ENCODE measurements at regions not wholly inside any gene's neighbourhood (a gene's known extent, or its start where the extent isn't known, plus 50 kb on each side); places are given as distances from the start of the nearest gene placed in this dataset.
"Not testable (repeated sequence)": the region's sequence is repeated elsewhere in the genome, so short reads cannot be mapped to it uniquely, and the experiment has no call there.

DNA sequence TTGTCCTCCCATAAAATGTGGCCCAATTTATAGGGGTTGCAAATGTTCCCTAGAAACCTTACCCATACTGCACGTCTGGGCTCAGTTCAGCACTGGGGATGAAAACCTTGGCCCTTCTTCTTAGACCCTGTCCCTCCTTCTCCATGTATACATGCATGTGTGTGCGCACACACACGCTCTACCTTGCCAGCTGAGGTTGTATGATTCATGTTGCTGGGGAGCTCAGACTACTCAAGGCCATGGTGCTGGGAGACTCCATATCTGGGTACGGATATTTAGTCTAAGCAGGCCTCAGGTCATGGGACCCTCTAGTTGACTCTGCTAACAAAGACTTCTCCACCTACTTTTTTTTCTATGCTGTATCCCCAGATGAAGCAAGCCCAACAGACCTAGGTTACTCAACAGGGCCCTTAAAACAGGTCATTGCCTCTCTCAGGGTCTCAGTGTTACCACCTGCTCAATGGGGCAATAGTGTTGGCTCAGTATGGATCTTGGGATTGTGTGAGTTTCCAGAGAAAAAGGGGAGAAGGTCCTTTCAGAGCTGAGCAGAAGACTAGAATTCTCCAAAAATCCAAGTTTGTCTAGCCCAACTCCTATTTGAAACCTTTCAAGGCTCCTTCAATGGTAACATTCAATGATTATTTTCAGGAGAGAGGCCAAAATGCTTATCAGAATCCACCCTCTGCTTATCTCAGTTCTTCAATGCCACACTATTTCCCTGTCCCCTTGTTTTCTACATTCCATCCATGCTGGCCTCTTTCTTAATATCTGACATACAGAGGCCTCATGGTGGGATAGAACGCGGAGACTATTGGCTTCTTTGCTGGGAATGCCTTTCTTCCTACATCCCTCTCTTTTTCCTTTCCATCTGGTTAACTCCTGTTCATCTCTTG is 123.6 kb upstream of the PITX1 start:
- no peak for DNase-seq (ENCODE audit: low spot score)

DNA sequence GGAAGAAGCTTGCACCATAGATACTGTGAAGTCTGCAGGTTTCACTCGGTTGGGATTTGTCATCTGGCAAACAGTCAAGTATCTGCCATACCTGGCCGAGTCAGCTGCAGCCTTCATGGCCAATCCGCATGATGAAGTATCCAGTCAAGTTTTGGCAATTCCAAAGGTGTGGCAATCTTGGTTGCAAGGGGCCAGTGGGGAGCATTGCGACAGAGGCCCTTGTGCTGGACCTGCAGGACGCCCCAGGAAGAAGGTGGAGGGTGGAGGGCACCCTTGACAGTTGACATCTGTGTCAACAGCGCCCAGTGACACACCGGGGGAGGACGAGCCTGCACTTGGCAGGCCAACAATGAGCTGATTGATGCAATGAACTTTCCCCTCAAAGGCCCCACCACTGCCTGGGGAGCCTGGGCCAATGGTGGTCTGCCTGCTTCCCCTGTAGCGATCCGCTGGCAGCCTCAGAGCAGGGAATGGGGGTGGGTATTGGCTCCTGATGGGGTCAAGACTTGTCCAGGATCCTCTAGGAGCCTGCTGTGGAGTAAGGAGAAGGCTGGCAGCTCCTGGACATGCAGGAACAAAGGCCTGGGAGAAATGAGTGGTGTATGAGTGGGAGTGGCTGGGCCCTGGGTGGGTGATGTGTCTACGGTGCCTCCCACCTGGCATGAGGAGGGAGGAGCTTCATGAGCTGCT is 122.8 kb upstream of the PITX1 start:
- no peak for DNase-seq (ENCODE audit: low spot score)

DNA sequence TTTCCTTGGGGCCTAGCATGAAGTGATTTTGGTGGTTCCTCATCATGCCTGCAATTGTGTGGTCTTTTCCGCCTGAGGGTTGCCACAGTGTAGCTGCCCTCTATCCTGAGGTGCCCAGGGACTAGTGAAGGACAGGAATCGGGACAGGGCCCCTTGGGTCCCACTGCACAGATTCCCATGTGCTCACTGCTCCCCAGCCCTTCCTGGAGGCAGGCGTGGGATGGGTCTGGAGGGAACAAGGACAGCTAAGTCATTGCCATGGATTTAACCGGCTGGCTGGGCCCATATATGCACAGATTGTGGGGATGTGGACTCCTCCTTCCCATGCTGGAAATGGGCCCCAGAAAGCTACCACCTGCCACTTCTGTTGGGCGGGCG is 122.3 kb upstream of the PITX1 start:
- DNase-seq (ENCODE audit: low spot score): no peak

- DNase-seq (ENCODE audit: low spot score): no peak
These were observed 121.7 kb upstream of the PITX1 start for GRCh38 chr5:135155616-135156214.

GRCh38 chr5:135154961-135155360 is 120.9 kb upstream of the PITX1 start:
- DNase-seq (ENCODE audit: low spot score): no peak

- no peak for DNase-seq (ENCODE audit: low spot score)
These were observed 120.2 kb upstream of the PITX1 start for GRCh38 chr5:135154197-135154596.

DNA sequence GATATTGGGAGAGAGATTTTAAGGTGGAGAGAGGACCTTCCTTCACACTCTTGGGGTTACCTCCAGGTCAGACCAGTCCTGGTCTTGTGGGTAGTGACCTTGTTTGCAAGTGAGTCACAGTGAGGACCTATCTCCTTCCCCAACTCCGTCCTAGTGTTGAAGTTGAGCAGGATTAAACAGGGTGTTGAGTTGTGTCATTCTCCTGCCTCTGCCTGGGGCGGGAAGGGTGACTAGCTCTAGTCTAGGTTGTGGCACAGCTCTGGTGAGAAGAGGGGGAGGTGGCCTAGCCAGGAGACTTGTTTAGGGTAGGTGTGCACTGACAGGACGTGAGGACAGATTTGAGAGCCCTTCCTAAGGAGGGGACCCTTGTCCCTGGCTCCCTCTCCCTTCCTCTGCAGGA is 119.6 kb upstream of the PITX1 start:
- no peak for DNase-seq (ENCODE audit: low spot score)

- no peak for DNase-seq (ENCODE audit: low spot score)
These were observed 119.2 kb upstream of the PITX1 start for GRCh38 chr5:135153259-135153658.

- not testable (repeated sequence) for DNase-seq (ENCODE audit: low spot score)
These were observed 117.6 kb upstream of the PITX1 start for GRCh38 chr5:135151660-135152059.

DNA sequence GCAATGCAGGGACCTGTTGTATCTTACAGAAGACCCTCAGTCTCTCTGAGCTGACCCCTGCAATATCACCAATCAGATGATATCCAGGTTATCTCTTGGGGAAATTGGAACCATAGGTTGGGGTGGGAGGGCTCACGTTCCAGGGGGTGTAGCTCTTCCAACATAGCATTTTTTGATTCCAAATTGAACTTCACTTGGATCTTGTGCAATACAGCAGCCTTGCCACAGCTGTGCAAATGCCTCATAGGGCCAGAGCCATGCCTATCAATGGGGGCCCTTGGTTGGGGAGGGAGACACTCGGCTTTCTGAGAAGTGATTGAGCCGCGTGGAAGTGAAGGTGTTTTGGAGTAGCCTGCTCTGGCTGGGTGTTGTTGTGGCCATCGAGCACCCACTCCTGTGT is 117.2 kb upstream of the PITX1 start:
- no peak for DNase-seq (ENCODE audit: low spot score)

- no peak for DNase-seq (ENCODE audit: low spot score)
These were observed 116.7 kb upstream of the PITX1 start for GRCh38 chr5:135150767-135151166.

DNA sequence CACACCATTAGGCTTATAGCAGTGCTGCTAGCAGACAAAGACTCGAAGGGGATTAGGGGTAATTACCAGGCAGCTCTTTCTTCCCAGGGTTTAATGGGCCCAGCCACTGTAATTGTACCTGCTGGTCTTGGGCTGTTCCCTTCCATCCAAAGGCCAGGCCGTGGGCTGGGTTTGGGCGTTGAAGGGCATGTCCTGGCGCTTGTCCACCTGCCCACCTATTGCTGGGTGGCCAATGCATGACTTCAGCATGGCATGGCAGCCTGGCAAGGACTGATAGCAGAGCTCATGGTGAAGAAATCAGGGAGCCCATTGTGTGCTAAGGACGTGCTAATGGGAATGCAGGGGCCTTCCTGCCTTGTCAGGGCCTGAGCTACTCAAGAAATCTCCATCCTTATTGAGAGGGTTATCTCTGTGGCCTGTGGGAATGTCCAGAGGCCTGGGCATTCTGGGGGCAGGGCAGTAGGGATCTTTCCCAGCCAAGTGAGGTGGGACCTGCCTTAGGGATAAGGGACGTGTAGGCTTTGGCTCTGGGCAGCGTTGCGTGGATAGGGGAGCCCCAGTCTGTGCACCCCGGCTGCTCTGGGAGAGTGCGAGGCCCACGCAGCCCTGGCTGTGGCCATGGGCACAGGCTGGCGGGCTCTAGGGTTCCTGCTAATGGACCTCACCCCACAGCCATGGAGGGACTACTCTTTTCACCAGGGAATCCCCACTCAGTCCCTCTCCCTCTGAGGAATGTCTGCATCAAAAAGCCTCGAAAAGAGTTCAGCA is 116.1 kb upstream of the PITX1 start:
- DNase-seq (ENCODE audit: low spot score): no peak

DNA sequence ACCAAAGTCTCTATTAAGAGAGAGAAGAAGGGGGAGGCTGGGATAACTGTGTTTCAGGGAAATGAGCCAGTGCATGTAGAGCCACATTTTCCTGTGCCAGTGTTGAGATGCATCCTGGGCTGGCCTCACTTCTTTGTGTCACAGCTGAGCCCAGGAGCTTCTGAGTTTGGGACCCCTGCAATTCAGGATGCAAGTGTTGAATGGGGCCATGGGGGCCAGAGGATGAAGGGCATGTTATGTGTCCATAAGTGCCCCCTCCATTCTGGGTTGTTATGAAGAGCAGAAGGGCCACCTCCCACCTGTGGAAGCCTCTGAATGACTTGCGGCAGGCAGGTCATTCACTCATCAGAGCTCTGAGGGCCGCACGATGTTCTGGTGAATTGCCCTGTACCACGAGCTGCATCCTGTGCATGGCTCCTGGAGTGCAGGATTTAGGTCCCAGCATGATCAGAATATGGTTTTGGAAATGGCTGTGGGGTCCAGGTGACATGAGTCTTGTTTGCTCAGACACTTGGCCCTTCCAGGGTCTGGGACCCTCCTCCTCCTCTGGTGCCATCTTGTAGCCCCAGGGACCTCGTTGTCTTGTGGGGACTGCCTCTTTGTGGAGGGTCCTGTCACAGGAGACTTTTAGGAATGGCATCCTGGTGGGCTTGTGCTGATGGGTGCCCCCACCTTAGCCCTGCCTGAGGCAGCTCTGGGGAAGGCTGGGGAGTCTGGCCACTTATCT is 115.4 kb upstream of the PITX1 start:
- DNase-seq (ENCODE audit: low spot score): no peak

DNA sequence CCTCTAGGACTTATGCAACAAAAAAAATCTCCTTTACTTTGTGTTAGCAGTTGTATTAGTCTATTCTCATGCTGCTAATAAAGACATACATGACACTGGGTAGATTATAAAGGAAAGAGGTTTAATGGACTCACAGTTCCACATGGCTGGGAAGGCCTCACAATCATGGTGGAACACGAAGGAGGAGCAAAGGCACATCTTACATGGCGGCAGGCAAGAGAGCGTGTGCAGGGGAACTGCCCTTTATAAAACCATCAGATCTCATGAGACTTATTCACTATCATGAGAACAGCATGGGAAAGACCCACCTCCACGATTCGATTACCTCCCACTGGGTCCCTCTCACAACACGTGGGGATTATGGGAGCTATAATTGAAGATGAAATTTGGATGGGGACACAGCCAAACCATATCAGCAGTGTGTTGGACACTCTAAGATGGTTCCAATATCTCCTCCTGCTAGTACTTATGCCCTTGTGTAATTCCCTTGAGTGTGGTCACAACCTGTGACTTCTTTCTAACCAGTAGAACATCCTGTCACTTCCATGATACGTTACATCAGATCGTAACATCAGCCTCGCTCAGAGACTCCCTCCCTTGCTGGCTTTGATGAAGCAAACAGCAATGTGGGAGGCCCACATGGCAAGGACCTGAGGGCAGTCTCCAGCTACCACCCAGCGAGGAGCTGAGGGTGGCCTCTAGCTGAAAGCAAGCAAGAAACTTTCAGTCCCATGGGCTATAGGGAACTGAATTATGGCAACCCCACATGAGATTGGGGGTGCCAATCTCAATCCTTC is 113.5 kb upstream of the PITX1 start:
- DNase-seq (ENCODE audit: low spot score): no peak

GRCh38 chr5:135145985-135146384 is 112.0 kb upstream of the PITX1 start:
- no peak for DNase-seq (ENCODE audit: low spot score)

GRCh38 chr5:135143682-135144081 is 109.7 kb upstream of the PITX1 start:
- not testable (repeated sequence) for DNase-seq (ENCODE audit: low spot score)

GRCh38 chr5:135141303-135142268 is 107.6 kb upstream of the PITX1 start:
- DNase-seq (ENCODE audit: low spot score): no peak

DNA sequence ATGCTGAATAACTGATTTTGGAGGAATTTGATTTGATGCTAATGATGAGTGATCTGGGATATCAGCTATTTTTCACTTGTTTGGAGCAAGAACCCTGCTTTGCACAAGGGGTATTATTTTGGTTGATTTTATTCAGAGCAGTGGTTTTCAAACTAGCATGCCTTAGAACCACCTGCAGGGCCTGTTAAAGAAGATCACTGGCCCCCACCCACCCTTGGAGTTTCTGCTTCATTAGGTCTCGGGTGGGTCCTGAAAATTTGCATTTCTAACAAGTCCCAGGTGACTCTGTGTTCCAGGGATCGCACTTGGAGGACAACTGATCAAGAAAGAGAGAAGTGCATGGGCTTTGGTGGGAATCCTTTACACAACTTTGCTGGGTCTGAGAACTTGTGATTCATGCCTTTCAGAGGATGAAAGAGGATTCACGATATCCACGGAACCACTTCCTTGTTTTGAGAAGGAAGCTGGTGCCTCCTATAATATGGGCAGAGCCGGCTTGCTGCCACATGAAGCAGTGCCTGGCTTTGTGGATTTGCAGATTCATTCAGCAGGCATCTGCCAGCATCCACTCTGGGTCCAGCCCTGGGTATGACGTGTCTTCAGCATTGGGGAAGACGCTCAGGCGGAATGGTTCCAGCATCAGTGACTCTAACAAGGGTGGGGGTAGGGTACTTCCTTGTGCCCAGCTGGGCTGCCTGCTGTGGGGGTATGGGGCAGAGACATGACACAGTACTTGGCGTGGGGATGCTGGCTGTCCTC is 106.6 kb upstream of the PITX1 start:
- DNase-seq (ENCODE audit: low spot score): no peak
